DOHH2 (cell line): ENCODE measurements at regions not wholly inside any gene's neighbourhood (a gene's known extent, or its start where the extent isn't known, plus 50 kb on each side); places are given as distances from the start of the nearest gene placed in this dataset.

Experiments used
- H3F3A ChIP-seq: fragments of 200-600 bp; sonication (generic), shearing (Covaris generic); 2 replicates; pipeline ENCODE4 v1.6.0; 2016; ENCODE audit warnings: antibody characterized with exemption, mild to moderate bottlenecking; ENCODE audit not compliant: control insufficient read depth, insufficient read depth
- H3K27ac ChIP-seq: fragments of 200-600 bp; sonication (generic); 2 replicates; pipeline ENCODE4 v1.5.1; 2014; ENCODE audit warnings: low read depth, mild to moderate bottlenecking, low read length, moderate library complexity
- H3K27me3 ChIP-seq: fragments of 200-600 bp; sonication (generic); 2 replicates; pipeline ENCODE4 v1.6.1; 2014; ENCODE audit warnings: mild to moderate bottlenecking, low read length, mixed read lengths; ENCODE audit not compliant: control insufficient read depth
- H3K36me3 ChIP-seq: fragments of 200-600 bp; sonication (generic); 2 replicates; pipeline ENCODE4 v1.6.1; 2014; ENCODE audit warnings: mild to moderate bottlenecking, low read length, moderate library complexity, mixed read lengths; ENCODE audit not compliant: control insufficient read depth
- H3K4me1 ChIP-seq: fragments of 200-600 bp; sonication (generic); 2 replicates; pipeline ENCODE4 v1.6.1; 2014; ENCODE audit warnings: mild to moderate bottlenecking, low read length, mixed read lengths; ENCODE audit not compliant: control insufficient read depth
- H3K4me2 ChIP-seq: fragments of 200-600 bp; sonication (generic); 2 replicates; pipeline ENCODE4 v1.6.0; 2014; ENCODE audit warnings: mild to moderate bottlenecking, low read length, moderate library complexity
- H3K4me3 ChIP-seq: fragments of 200-600 bp; sonication (generic); 2 replicates; pipeline ENCODE4 v1.5.1; 2014; ENCODE audit warnings: mild to moderate bottlenecking, low read length, mixed read lengths
- H3K79me2 ChIP-seq: fragments of 200-600 bp; sonication (generic); 2 replicates; pipeline ENCODE4 v1.6.1; 2014; ENCODE audit warnings: mild to moderate bottlenecking, low read length, mixed read lengths; ENCODE audit not compliant: control insufficient read depth
- H3K9me2 ChIP-seq: fragments of 200-600 bp; sonication (generic); replicated peaks from 2 replicates; pipeline ENCODE4 v1.6.1; 2014; ENCODE audit warnings: mild to moderate bottlenecking, low read length, mixed read lengths; ENCODE audit not compliant: control insufficient read depth
- H3K9me3 ChIP-seq: fragments of 200-600 bp; sonication (generic); 2 replicates; pipeline ENCODE4 v1.6.1; 2014; ENCODE audit warnings: antibody characterized with exemption, low read length, mixed read lengths; ENCODE audit not compliant: control insufficient read depth, insufficient read depth
- H4K20me1 ChIP-seq: fragments of 200-600 bp; sonication (generic); 2 replicates; pipeline ENCODE4 v1.6.0; 2014; ENCODE audit warnings: low read depth, mild to moderate bottlenecking, antibody characterized with exemption, low read length, moderate library complexity; ENCODE audit not compliant: control insufficient read depth, insufficient read depth
- CTCF ChIP-seq: fragments of 200-600 bp; sonication (generic); IDR thresholded peaks from one replicate; pipeline ENCODE4 v1.5.1; 2014; ENCODE audit warnings: antibody characterized with exemption, mild to moderate bottlenecking, low read depth, low read length; ENCODE audit not compliant: poor library complexity, severe bottlenecking
- EZH2phosphoT487 ChIP-seq: fragments of 200-600 bp; sonication (generic); IDR thresholded peaks from 2 replicates; pipeline ENCODE4 v1.6.1; 2017; ENCODE audit warnings: borderline replicate concordance, mild to moderate bottlenecking, antibody characterized with exemption, low read length, moderate library complexity, mixed read lengths

- H3K9me2 ChIP-seq, result no peaks in the 10 kb centered on the region
- no peak for TF ChIP-seq CTCF
- H3K4me1 ChIP-seq, result no peaks in the 10 kb centered on the region
- H3K79me2 ChIP-seq, result no peaks in the 10 kb centered on the region
- no peaks in the 10 kb centered on the region for H3K27me3 ChIP-seq
- no peaks in the 10 kb centered on the region for H3F3A ChIP-seq
- H3K4me2 ChIP-seq, result no peak overlapping the region
- no peaks in the 10 kb centered on the region for H3K36me3 ChIP-seq
- no peaks in the 10 kb centered on the region for H4K20me1 ChIP-seq
- H3K9me3 ChIP-seq, result no peaks in the 10 kb centered on the region
- no peak overlapping the region for H3K4me3 ChIP-seq
- H3K27ac ChIP-seq, result no peak overlapping the region
Measured at GRCh38 chr1:219717536-219717935, 104.6 kb upstream of the ZC3H11B start.

GRCh38 chr1:219716611-219717114, 103.8 kb upstream of the ZC3H11B start:
- Histone ChIP-seq H3K9me2 (no peaks in the 10 kb centered on the region), H3K4me1 (no peaks in the 10 kb centered on the region), H4K20me1 (no peaks in the 10 kb centered on the region), H3K79me2 (no peaks in the 10 kb centered on the region), H3K4me3 (no peak overlapping the region), H3K4me2 (no peak overlapping the region), H3K27me3 (no peaks in the 10 kb centered on the region), H3K36me3 (no peaks in the 10 kb centered on the region), H3K9me3 (no peaks in the 10 kb centered on the region), H3K27ac (no peak overlapping the region), H3F3A (no peaks in the 10 kb centered on the region)
- TF ChIP-seq CTCF (no peak), EZH2phosphoT487 (no peak)

- Histone ChIP-seq H3K27ac (no peak overlapping the region), H3K79me2 (no peaks in the 10 kb centered on the region), H3K9me3 (no peaks in the 10 kb centered on the region), H3K4me1 (no peaks in the 10 kb centered on the region), H3K9me2 (no peaks in the 10 kb centered on the region), H3K4me2 (no peak overlapping the region), H3K27me3 (no peaks in the 10 kb centered on the region), H4K20me1 (no peaks in the 10 kb centered on the region), H3F3A (no peaks in the 10 kb centered on the region), H3K4me3 (no peak overlapping the region), H3K36me3 (no peaks in the 10 kb centered on the region)
- TF ChIP-seq EZH2phosphoT487, result no peak
- no peak for TF ChIP-seq CTCF
Measured at GRCh38 chr1:219713981-219714381, 101.1 kb upstream of the ZC3H11B start.

- H3K27ac ChIP-seq, result no peak overlapping the region
- no peaks in the 10 kb centered on the region for H3K9me2 ChIP-seq
- H3K27me3 ChIP-seq, result no peaks in the 10 kb centered on the region
- no peaks in the 10 kb centered on the region for H3K79me2 ChIP-seq
- no peaks in the 10 kb centered on the region for H3K4me1 ChIP-seq
- H3K36me3 ChIP-seq, result no peaks in the 10 kb centered on the region
- no peak for TF ChIP-seq CTCF
- no peak for TF ChIP-seq EZH2phosphoT487
- no peaks in the 10 kb centered on the region for H4K20me1 ChIP-seq
- H3K4me2 ChIP-seq, result no peak overlapping the region
- no peaks in the 10 kb centered on the region for H3K9me3 ChIP-seq
- no peak overlapping the region for H3K4me3 ChIP-seq
- no peaks in the 10 kb centered on the region for H3F3A ChIP-seq
Measured at GRCh38 chr1:219712506-219712905, 99.6 kb upstream of the ZC3H11B start.
